ENCODE measurements at regions not wholly inside any gene's neighbourhood (a gene's known extent, or its start where the extent isn't known, plus 50 kb on each side); places are given as distances from the start of the nearest gene placed in this dataset.

- H3K4me3 ChIP-seq, result no peak overlapping the region
Measured at GRCh38 chr3:124316034-124316287, 324.0 kb upstream of the ROPN1 start.

DNA sequence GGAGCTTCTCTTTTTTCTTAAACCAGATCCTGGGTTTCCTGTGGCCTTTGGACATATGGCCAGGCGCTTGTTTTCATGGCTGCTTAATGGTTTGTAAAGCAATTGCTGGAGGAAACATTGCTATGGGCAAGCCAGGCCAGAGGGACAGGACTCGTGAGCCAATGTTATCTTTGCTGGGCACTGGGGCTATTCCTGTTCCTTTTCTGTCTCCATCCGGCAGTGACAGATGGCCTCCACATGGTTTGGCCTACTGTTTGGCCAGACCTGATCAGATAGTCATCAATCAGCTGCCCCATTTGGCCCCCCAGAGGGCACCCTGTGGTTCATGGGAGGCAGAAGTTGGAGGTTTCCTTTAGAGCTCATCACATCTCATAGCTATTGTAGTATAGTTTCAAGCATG lies 326.1 kb upstream of the ROPN1 start:
- no peaks in the 10 kb centered on the region for H4K20me1 ChIP-seq
- H3K9me3 ChIP-seq, result no peaks in the 10 kb centered on the region
- H3K4me3 ChIP-seq, result no peak overlapping the region
- H3K27me3 ChIP-seq, result no peaks in the 10 kb centered on the region
- peak overlapping the region; percentile 51; the same call in 1 of the 2 replicates for H3K27ac ChIP-seq
- H3K9ac ChIP-seq, result no peak overlapping the region
- TF ChIP-seq Cebpa-rat (IDR thresholded peaks at IDR 0.05), result no peak
- peaks cover 45% of the 10 kb centered on the region for H3K4me1 ChIP-seq
- 0 out of 2 replicates have a peak, but pooled peaks cover 5% of the 10 kb centered on the region for H3K36me3 ChIP-seq
- H3K4me2 ChIP-seq, result peak overlapping the region; percentile 44

More at GRCh38 chr3:124316034-124316287, 324.0 kb upstream of the ROPN1 start:
- Histone ChIP-seq H3K36me3 (0 out of 2 replicates have a peak, but pooled peaks cover 5% of the 10 kb centered on the region), H3K4me1 (peaks cover 45% of the 10 kb centered on the region), H3K27me3 (no peaks in the 10 kb centered on the region), H3K27ac (peak overlapping the region; percentile 23; the same call in 1 of the 2 replicates), H3K9me3 (no peaks in the 10 kb centered on the region; the same call in 1 of the 2 replicates), H4K20me1 (no peaks in the 10 kb centered on the region), H3K4me2 (peak overlapping the region; percentile 47), H3K9ac (no peak overlapping the region)
- no peak for TF ChIP-seq Cebpa-rat (IDR thresholded peaks at IDR 0.05)

DNA sequence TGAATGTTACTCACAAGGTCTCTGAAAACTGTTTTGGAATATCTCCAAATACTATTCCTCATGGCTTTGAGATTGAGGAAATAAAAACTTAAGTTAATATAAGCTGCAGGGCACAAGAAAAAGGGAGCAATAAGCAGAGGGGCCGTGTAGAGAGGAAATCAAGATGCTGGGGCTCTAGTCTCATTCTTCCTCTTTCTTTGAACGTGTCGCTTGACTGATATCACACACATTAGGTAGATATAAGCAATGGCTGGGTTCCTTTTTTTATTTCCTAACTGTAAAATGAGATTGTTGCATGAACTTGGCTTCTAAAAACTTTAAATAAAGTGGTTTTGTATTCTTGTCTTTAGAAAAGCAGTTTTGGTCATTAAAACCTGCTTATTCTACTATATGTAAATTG lies 326.7 kb upstream of the ROPN1 start:
- peaks cover 45% of the 10 kb centered on the region for H3K4me1 ChIP-seq
- no peak for TF ChIP-seq Cebpa-rat (IDR thresholded peaks at IDR 0.05)
- H3K27ac ChIP-seq, result no peak overlapping the region
- no peaks in the 10 kb centered on the region for H4K20me1 ChIP-seq
- no peak overlapping the region for H3K4me3 ChIP-seq
- 0 out of 2 replicates have a peak, but pooled peaks cover 5% of the 10 kb centered on the region for H3K36me3 ChIP-seq
- no peak overlapping the region for H3K9ac ChIP-seq
- no peaks in the 10 kb centered on the region for H3K27me3 ChIP-seq
- no peaks in the 10 kb centered on the region for H3K9me3 ChIP-seq
- H3K4me2 ChIP-seq, result peak overlapping the region; percentile 44

DNA sequence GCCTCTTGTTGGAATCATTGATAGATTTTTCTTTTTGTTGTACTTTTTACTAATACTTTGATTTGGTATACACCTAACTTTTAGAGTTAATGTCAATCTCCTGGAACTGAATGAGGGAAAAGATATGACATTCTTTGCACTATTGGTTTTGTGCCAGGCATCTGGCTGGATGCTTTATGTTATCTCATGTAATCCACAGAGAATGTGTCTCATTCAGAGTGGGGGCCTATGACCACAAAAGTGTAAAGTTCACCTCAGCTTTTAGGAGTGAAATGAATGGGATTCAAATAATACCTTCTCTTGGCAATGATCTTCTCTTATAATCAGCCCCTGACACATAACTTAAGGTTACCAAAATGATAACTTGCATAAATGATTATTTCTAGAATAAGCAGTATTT lies 329.1 kb upstream of the ROPN1 start:
- peaks cover 33% of the 10 kb centered on the region for H3K4me1 ChIP-seq
- 0 out of 2 replicates have a peak, but pooled peaks cover 2% of the 10 kb centered on the region for H3K36me3 ChIP-seq
- H4K20me1 ChIP-seq, result no peaks in the 10 kb centered on the region
- no peak overlapping the region for H3K4me2 ChIP-seq
- H3K9me3 ChIP-seq, result no peaks in the 10 kb centered on the region
- TF ChIP-seq Cebpa-rat (IDR thresholded peaks at IDR 0.05), result no peak
- H3K27ac ChIP-seq, result no peak overlapping the region
- no peak overlapping the region for H3K4me3 ChIP-seq
- H3K9ac ChIP-seq, result no peak overlapping the region
- no peaks in the 10 kb centered on the region for H3K27me3 ChIP-seq

DNA sequence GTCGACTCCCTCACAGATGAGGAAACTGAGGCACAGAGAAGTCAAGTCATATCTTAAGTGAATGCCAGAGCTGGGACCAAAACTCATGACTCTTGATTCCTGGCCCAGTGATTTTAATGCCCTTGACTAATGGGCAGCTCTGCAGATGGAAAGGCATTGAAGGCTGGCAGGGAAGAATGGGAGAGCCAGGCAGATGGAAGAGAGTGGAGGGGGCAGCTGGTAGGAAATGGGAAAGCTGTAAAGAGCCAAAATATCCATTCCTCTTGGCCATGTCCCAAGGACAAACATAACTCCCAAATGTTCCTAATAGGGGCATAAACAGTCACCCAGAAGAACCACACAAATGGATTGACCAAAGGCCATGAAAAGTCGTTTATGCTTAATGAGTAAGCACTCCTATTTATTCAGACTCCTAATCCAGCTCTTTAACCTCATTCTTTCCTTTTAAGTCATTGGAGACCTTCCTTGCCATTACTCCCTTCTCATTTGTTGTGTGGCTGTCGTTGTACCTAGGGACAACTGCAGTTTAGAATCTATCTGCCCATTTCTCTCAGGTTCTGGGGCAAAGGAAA lies 330.5 kb upstream of the ROPN1 start:
- TF ChIP-seq Cebpa-rat (IDR thresholded peaks at IDR 0.05), result no peak
- H3K9me3 ChIP-seq, result no peaks in the 10 kb centered on the region
- H3K4me2 ChIP-seq, result no peak overlapping the region
- H3K9ac ChIP-seq, result no peak overlapping the region
- peaks cover 18% of the 10 kb centered on the region for H3K4me1 ChIP-seq
- no peak overlapping the region for H3K27ac ChIP-seq
- no peaks in the 10 kb centered on the region for H4K20me1 ChIP-seq
- H3K36me3 ChIP-seq, result 0 out of 2 replicates have a peak, but pooled peaks cover 8% of the 10 kb centered on the region
- no peak overlapping the region for H3K4me3 ChIP-seq
- no peaks in the 10 kb centered on the region for H3K27me3 ChIP-seq

GRCh38 chr3:124322966-124323365 lies 331.0 kb upstream of the ROPN1 start:
- Histone ChIP-seq H3K4me1 (peaks cover 13% of the 10 kb centered on the region), H3K36me3 (0 out of 2 replicates have a peak, but pooled peaks cover 8% of the 10 kb centered on the region), H4K20me1 (no peaks in the 10 kb centered on the region), H3K27ac (no peak overlapping the region), H3K4me2 (no peak overlapping the region), H3K27me3 (no peaks in the 10 kb centered on the region), H3K4me3 (no peak overlapping the region), H3K9ac (no peak overlapping the region), H3K9me3 (no peaks in the 10 kb centered on the region)
- no peak for TF ChIP-seq Cebpa-rat (IDR thresholded peaks at IDR 0.05)

GRCh38 chr3:124325248-124325647 lies 333.3 kb upstream of the ROPN1 start:
- no peak overlapping the region for H3K27ac ChIP-seq
- H3K4me1 ChIP-seq, result no peaks in the 10 kb centered on the region
- H4K20me1 ChIP-seq, result no peaks in the 10 kb centered on the region
- H3K9me3 ChIP-seq, result no peaks in the 10 kb centered on the region
- no peak overlapping the region for H3K9ac ChIP-seq
- H3K4me3 ChIP-seq, result no peak overlapping the region
- no peak for TF ChIP-seq Cebpa-rat (IDR thresholded peaks at IDR 0.05)
- no peaks in the 10 kb centered on the region for H3K27me3 ChIP-seq
- 0 out of 2 replicates have a peak, but pooled peaks cover 17% of the 10 kb centered on the region for H3K36me3 ChIP-seq
- H3K4me2 ChIP-seq, result no peak overlapping the region

DNA sequence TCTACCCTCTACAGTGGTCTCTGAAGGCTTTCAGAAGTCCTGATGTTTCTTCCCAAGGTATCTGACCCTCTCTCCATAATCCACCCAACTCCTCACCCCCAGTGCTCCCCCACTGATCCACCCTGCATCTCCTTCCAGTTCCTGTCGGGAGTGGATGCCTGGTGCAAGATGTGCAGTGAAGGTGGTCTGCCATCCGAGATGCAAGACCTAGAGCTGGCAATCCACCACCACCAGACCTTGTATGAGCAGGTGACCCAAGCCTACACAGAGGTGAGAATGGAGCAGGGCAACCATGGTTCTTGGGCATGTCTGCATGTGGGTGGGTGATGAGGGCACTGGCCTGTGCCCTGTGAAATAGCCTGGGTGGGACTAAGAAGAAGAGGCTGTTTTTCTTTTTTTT lies 337.8 kb upstream of the ROPN1 start:
- H3K9me3 ChIP-seq, result no peaks in the 10 kb centered on the region
- no peaks in the 10 kb centered on the region for H3K27me3 ChIP-seq
- no peaks in the 10 kb centered on the region for H4K20me1 ChIP-seq
- no peak overlapping the region for H3K27ac ChIP-seq
- H3K4me3 ChIP-seq, result no peak overlapping the region
- no peak overlapping the region for H3K9ac ChIP-seq
- no peak overlapping the region for H3K4me2 ChIP-seq
- TF ChIP-seq Cebpa-rat (IDR thresholded peaks at IDR 0.05), result no peak
- no peaks in the 10 kb centered on the region for H3K4me1 ChIP-seq
- peaks cover 48% of the 10 kb centered on the region for H3K36me3 ChIP-seq

GRCh38 chr3:124333931-124334640 lies 342.2 kb upstream of the ROPN1 start:
- H3K9ac ChIP-seq, result no peak overlapping the region
- H4K20me1 ChIP-seq, result no peaks in the 10 kb centered on the region
- peaks cover 50% of the 10 kb centered on the region for H3K36me3 ChIP-seq
- H3K9me3 ChIP-seq, result no peaks in the 10 kb centered on the region
- no peak for TF ChIP-seq Cebpa-rat (IDR thresholded peaks at IDR 0.05)
- H3K4me3 ChIP-seq, result no peak overlapping the region
- no peaks in the 10 kb centered on the region for H3K4me1 ChIP-seq
- no peak overlapping the region for H3K4me2 ChIP-seq
- H3K27me3 ChIP-seq, result no peaks in the 10 kb centered on the region
- no peak overlapping the region for H3K27ac ChIP-seq

- H3K4me1 ChIP-seq, result no peaks in the 10 kb centered on the region
- no peaks in the 10 kb centered on the region for H3K9me3 ChIP-seq
- no peak overlapping the region for H3K9ac ChIP-seq
- peak; percentile 39; the same call in 1 of the 2 replicates for TF ChIP-seq Cebpa-rat (IDR thresholded peaks at IDR 0.05)
- H3K27ac ChIP-seq, result no peak overlapping the region
- H3K27me3 ChIP-seq, result no peaks in the 10 kb centered on the region
- no peaks in the 10 kb centered on the region for H4K20me1 ChIP-seq
- peaks cover 33% of the 10 kb centered on the region for H3K36me3 ChIP-seq
- no peak overlapping the region for H3K4me2 ChIP-seq
- H3K4me3 ChIP-seq, result no peak overlapping the region
Measured at GRCh38 chr3:124336067-124336656, 344.2 kb upstream of the ROPN1 start.

Data from BLaER1 (cell line).